Colonic mucosa (tissue), 4 donors: ENCODE measurements at regions not wholly inside any gene's neighbourhood (a gene's known extent, or its start where the extent isn't known, plus 50 kb on each side); places are given as distances from the start of the nearest gene placed in this dataset.

Experiments used
- DNase-seq: peaks from one replicate; pipeline ENCODE4 v3.0.0-alpha.2; 2020
- H3K27ac ChIP-seq: fragments of 200-600 bp; one replicate; pipeline ENCODE4 v1.8.0; 2021
- H3K27me3 ChIP-seq: fragments of 200-600 bp; one replicate; pipeline ENCODE4 v1.8.0; 2021
- H3K36me3 ChIP-seq: fragments of 200-600 bp; one replicate; pipeline ENCODE4 v1.8.0; 2021
- H3K4me1 ChIP-seq: fragments of 200-600 bp; one replicate; pipeline ENCODE4 v1.8.0; 2021; ENCODE audit warnings: mild to moderate bottlenecking
- H3K4me3 ChIP-seq: fragments of 200-600 bp; one replicate; pipeline ENCODE4 v1.8.0; 2021
- H3K9ac ChIP-seq, 2 donors: one replicate each; pipeline ENCODE4 v1.7.0; 2013; ENCODE audit warnings: control low read depth in 2 of 2, low read depth in 2 of 2, low read length in 2 of 2
- H3K9me3 ChIP-seq: fragments of 200-600 bp; one replicate; pipeline ENCODE4 v1.8.0; 2021
- intact Hi-C: fragments of 100-400 bp; cut with DNase I; formaldehyde crosslinking; loops from one replicate; pipeline ENCODE4 v1.14.1; 2022
- TF ChIP-seq, protein P1 (sequence below): fragments of 200-600 bp; IDR thresholded peaks from one replicate; pipeline ENCODE4 v1.8.0; 2022; ENCODE audit warnings: antibody characterized with exemption, mild to moderate bottlenecking
- donor health status: healthy.
- donor health status: DM: no; HTN: no; CAD: no.
- donor health status: DM: no; HTN: no; CAD: no.

DNA sequence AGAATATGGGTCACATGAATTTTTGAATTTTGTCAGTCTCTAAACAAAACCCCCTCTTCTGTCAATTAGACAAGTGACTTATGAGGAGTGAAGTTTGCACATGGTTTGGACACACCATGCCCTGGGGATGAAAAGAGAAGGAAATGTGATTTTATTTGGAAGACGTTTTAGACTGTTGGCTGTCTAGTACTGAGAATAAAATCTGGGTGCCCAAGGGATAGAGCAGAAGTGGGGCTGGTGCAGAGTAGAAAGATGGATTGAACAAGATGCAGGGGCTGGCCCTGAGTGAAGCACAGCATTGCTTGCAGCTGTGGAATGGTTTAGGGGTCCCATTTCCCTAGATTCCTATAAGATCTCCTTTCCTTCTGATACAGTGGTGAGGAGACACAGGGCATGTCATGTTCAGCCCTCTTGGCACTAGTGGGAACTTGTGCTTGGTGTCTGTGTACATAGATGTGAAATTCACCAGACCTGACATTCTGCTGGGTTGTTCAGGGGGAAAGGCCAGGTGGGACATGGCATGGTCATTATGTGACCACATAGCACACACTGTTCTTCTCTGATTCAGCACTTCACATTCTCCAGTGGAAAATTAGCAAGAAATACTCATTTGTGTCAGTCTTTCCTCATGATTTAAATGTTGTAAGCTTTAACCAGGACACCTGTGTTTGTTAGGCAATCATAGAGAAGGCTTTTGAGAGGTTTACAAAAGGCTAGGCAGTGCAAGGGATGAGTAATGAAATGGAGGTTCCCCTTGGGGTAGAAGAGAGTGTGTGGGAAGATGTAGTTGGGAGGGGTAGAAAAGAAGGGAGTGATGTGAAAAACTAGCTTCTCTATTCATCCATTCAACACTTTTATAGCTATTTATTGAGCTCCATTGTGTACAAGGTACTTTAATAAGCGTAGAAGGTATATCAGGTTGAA is 202.3 kb upstream of the IGF1 start:
- H3K9me3 ChIP-seq = no peaks in the 10 kb centered on the region
- H3K4me1 ChIP-seq = no peaks in the 10 kb centered on the region
- TF ChIP-seq, protein P1, sequence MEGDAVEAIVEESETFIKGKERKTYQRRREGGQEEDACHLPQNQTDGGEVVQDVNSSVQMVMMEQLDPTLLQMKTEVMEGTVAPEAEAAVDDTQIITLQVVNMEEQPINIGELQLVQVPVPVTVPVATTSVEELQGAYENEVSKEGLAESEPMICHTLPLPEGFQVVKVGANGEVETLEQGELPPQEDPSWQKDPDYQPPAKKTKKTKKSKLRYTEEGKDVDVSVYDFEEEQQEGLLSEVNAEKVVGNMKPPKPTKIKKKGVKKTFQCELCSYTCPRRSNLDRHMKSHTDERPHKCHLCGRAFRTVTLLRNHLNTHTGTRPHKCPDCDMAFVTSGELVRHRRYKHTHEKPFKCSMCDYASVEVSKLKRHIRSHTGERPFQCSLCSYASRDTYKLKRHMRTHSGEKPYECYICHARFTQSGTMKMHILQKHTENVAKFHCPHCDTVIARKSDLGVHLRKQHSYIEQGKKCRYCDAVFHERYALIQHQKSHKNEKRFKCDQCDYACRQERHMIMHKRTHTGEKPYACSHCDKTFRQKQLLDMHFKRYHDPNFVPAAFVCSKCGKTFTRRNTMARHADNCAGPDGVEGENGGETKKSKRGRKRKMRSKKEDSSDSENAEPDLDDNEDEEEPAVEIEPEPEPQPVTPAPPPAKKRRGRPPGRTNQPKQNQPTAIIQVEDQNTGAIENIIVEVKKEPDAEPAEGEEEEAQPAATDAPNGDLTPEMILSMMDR = no peak
- H3K27me3 ChIP-seq = no peaks in the 10 kb centered on the region
- DNase-seq = no peak
- H3K4me3 ChIP-seq = no peak overlapping the region
- intact Hi-C loops = no loop called here
- H3K36me3 ChIP-seq = no peaks in the 10 kb centered on the region
- no peak overlapping the region for H3K27ac ChIP-seq
- H3K9ac ChIP-seq = no peak overlapping the region

DNA sequence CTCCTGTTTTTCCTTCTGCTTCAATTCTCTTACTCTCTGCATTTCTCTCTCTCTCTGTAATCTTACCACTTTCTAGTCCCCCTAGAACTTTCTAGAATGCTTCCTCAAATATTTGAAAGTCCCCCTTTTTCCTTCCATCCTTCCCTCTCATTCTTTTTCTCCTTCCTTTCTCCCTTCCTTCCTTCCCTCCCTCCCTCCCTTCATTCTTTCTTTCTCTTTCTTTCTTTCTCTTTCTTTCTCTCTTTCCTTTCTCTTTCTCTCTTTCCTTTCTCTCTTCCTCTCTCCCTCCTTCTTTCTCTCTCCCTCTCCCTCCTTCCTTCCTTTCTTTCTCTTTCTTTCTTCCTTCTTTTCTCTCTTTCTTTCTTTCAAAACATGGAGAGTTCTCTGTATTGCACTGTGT is 201.4 kb upstream of the IGF1 start:
- TF ChIP-seq, protein P1 = no peak
- Histone ChIP-seq H3K27me3 (no peaks in the 10 kb centered on the region), H3K9me3 (no peaks in the 10 kb centered on the region), H3K4me3 (no peak overlapping the region), H3K9ac (no peak overlapping the region), H3K27ac (no peak overlapping the region), H3K36me3 (no peaks in the 10 kb centered on the region), H3K4me1 (no peaks in the 10 kb centered on the region)
- intact Hi-C loops = no loop called here
- no peak for DNase-seq

DNA sequence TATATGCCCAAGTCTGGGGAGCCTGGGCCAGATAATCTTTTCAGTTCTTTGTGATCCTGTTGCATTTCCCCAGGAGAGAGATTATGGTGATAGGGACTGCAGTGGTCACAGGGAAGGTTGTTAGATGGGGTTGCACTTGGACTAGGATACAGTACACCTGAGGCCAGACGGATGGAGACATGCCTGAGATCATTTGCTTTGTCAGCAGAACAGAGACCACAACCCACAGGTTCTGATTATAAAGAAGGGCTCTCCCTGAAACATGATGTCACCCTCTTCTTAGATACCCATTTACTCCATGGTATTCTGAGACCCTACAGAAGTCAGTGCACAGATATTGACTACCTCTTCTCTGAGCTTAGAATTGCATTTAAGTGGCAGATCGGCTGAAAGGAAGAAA is 200.9 kb upstream of the IGF1 start:
- no peaks in the 10 kb centered on the region for H3K36me3 ChIP-seq
- no peak overlapping the region for H3K4me3 ChIP-seq
- H3K4me1 ChIP-seq = no peaks in the 10 kb centered on the region
- intact Hi-C loops = no loop called here
- H3K9ac ChIP-seq = no peak overlapping the region
- no peak for DNase-seq
- H3K27me3 ChIP-seq = no peaks in the 10 kb centered on the region
- no peak overlapping the region for H3K27ac ChIP-seq
- TF ChIP-seq, protein P1 = no peak
- no peaks in the 10 kb centered on the region for H3K9me3 ChIP-seq

DNA sequence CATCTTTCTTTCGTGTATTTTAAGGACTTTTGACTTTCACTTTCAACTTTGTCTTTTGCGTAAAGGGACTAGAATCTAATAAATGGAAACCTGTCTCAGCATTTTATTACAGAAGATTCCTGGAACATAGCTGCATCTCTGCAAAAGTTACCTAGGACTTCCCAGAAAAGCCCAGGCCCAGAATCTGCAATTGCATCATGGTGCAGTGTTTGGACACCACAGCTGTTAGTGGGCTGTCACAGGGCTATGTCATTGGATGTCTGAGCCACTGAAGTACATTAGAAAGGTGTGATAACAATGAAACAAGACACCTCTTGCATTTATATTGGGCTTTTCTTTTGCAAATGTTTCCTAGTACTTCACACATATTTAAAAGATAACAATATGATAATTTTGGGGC is 199.9 kb upstream of the IGF1 start:
- no peak overlapping the region for H3K27ac ChIP-seq
- H3K4me1 ChIP-seq = no peaks in the 10 kb centered on the region
- intact Hi-C loops = no loop called here
- no peak for DNase-seq
- no peak overlapping the region for H3K4me3 ChIP-seq
- no peak overlapping the region for H3K9ac ChIP-seq
- H3K36me3 ChIP-seq = no peaks in the 10 kb centered on the region
- TF ChIP-seq, protein P1 = no peak
- no peaks in the 10 kb centered on the region for H3K9me3 ChIP-seq
- H3K27me3 ChIP-seq = no peaks in the 10 kb centered on the region

DNA sequence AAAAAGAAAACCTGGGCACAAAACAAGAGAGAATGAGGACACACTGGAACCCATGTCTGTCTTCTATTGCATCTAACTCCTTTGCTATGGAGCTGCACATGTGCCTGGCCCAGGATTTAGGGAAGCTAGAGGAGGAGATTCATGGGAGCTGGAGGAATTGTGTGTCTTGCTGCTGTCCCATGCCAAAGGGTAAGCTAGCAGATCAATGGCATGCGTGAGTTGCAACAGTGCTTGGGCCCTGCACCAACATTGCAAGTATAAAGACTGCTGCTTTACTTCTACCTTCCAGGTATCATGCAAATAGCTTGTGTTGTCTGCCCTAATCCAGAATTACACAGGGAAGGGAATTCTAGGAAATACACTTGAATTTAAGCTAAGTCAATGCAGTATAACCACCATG is 196.4 kb upstream of the IGF1 start:
- Histone ChIP-seq H3K27me3 (no peaks in the 10 kb centered on the region), H3K4me1 (no peaks in the 10 kb centered on the region), H3K36me3 (no peaks in the 10 kb centered on the region), H3K4me3 (no peak overlapping the region), H3K27ac (no peak overlapping the region), H3K9ac (no peak overlapping the region), H3K9me3 (no peaks in the 10 kb centered on the region)
- DNase-seq = no peak
- TF ChIP-seq, protein P1 = no peak
- intact Hi-C loops = no loop called here
